Stimulated activated naive B cell treated with anti-CD40 and anti-IgM and Interleukin-4, amounts not matched to agents 10 μg/mL and 1 μg/mL and 100 μg/mL, for 72 hours (primary cell): ENCODE measurements at regions not wholly inside any gene's neighbourhood (a gene's known extent, or its start where the extent isn't known, plus 50 kb on each side); places are given as distances from the start of the nearest gene placed in this dataset.
A peak's percentile ranks its signal among the peaks of the same experiment; 100 is the strongest.

Experiments
- ATAC-seq, 2 donors: fragments of 150-1000 bp; cut with Tn5 transposase; replicated peaks; 2 replicates each; pipeline ENCODE4 v1.10.0; 2021; ENCODE audit warnings: moderate library complexity in 1 of 2
- DNase-seq: peaks from one replicate; pipeline ENCODE4 v3.0.0; 2021
- H3K27ac Mint-ChIP-seq: one replicate; pipeline ENCODE4 v1.8.0; 2022; ENCODE audit warnings: mild to moderate bottlenecking, mixed read lengths
- H3K27me3 Mint-ChIP-seq, 2 donors: one replicate each; pipeline ENCODE4 v1.8.0; 2022; ENCODE audit warnings: mixed read lengths in 2 of 2
- H3K36me3 Mint-ChIP-seq, 2 donors: one replicate each; pipeline ENCODE4 v1.8.0; 2022; ENCODE audit warnings: mixed read lengths in 2 of 2, mild to moderate bottlenecking in 1 of 2
- H3K4me1 Mint-ChIP-seq, 2 donors: one replicate each; pipeline ENCODE4 v1.8.0; 2022; ENCODE audit warnings: mixed read lengths in 2 of 2, mild to moderate bottlenecking in 1 of 2
- H3K4me3 Mint-ChIP-seq, 2 donors: one replicate each; pipeline ENCODE4 v1.8.0; 2022; ENCODE audit warnings: mild to moderate bottlenecking in 2 of 2, mixed read lengths in 2 of 2, moderate library complexity in 1 of 2
- H3K9me3 Mint-ChIP-seq, 2 donors: one replicate each; pipeline ENCODE4 v1.8.0; 2022; ENCODE audit warnings: mixed read lengths in 2 of 2, mild to moderate bottlenecking in 1 of 2

DNA sequence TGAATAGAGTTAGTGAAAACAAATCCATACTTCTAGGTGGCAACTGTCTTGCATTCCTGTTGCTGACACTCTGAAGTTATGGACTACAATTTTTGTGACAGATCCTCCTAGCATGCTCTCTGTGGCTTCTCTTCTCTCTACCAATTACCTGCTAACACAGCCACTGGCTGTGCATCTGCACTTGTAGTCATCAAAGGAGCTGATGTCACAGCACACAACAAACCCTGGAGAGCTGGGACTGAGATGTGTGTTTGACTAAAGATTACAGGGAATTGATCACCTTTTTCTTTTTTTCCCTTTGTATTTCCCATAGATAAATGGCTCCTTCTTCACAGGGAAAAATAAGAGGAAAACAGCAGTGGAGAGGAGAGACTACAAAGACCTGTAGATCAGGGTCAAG is 278.4 kb upstream of the CCDC54 start:
- Mint-ChIP-seq H3K9me3 (peaks cover 0 to 2% of the 10 kb centered on the region in 2 donors), H3K4me1 (no peaks in the 10 kb centered on the region), H3K4me3 (no peak overlapping the region), H3K36me3 (no peaks in the 10 kb centered on the region), H3K27ac (no peak overlapping the region), H3K27me3 (peaks cover 0 to 4% of the 10 kb centered on the region in 2 donors)
- ATAC-seq: no peak
- no peak for DNase-seq

DNA sequence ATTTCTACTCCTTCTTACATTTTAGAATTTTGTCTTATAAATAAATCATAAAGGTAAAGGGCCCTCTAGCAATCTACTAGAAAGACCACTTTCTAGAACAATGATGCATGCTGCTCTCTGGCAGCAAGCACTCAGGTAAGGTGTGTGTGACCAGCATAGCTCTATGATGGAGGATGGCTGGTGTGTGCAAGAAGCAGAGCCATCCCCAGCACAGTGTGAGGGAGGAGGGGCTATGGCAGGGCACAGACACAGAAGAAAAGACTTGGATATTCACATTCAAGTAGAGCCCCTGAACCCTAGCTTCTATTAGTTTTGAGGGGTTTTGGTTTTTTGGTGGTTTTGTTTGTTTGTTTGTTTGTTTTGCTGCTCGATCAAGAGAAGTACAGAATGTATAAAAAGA is 277.1 kb upstream of the CCDC54 start:
- Mint-ChIP-seq H3K27me3 (peaks cover 0 to 4% of the 10 kb centered on the region in 2 donors), H3K27ac (no peak overlapping the region)

DNA sequence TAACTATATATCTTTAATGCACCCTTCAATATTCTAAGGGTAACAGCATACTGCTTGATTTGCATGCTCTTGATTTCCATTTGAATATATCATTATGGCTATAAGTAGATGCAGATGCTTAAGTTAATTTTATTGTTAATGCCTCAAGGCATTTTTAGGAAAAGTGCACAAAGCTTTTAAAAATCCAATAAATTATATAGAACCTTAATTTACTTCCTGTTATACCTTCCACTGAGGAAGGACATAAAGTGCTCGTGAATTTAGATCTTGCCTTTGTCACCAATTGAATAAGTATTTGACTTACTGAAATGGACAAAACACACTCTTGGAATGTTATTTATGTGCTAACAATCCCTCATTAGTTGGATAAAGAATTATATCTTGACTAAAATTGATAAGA is 276.7 kb upstream of the CCDC54 start:
- H3K36me3 Mint-ChIP-seq: no peaks in the 10 kb centered on the region
- no peak for ATAC-seq
- H3K9me3 Mint-ChIP-seq: peaks cover 0 to 2% of the 10 kb centered on the region in 2 donors
- H3K4me1 Mint-ChIP-seq: no peaks in the 10 kb centered on the region
- peaks cover 0 to 4% of the 10 kb centered on the region in 2 donors for H3K27me3 Mint-ChIP-seq
- no peak for DNase-seq
- no peak overlapping the region for H3K4me3 Mint-ChIP-seq
- H3K27ac Mint-ChIP-seq: no peak overlapping the region

More for the DNA sequence above, 277.1 kb upstream of the CCDC54 start:
- Mint-ChIP-seq H3K4me1 (no peaks in the 10 kb centered on the region), H3K36me3 (no peaks in the 10 kb centered on the region), H3K9me3 (peaks cover 0 to 2% of the 10 kb centered on the region in 2 donors), H3K4me3 (no peak overlapping the region)
- ATAC-seq: no peak
- DNase-seq: no peak

DNA sequence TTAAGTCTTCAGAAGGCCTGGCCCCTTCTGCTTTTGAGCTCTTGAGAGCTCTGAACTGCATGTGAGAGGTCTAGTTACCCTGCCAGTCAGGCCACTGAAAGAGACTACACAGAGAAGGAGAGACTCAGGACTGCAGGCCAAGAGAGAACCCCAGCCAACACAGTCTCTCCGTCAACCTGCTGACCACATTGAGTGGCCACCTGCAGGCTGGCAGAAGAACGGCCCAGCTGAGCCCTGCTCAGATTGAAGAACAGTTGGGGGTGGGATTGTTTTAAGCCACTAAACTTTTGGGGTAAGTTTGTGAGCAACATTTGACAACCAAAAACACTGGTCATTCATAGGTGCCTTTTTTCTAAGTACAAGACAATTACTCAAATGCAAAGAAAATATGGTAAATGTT is 273.5 kb upstream of the CCDC54 start:
- H3K36me3 Mint-ChIP-seq: no peaks in the 10 kb centered on the region
- DNase-seq (no peak), ATAC-seq (no peak)
- H3K27ac Mint-ChIP-seq: no peak overlapping the region
- H3K4me1 Mint-ChIP-seq: no peaks in the 10 kb centered on the region
- peaks cover 0 to 2% of the 10 kb centered on the region in 2 donors for H3K9me3 Mint-ChIP-seq
- peaks cover 0 to 4% of the 10 kb centered on the region in 2 donors for H3K27me3 Mint-ChIP-seq
- no peak overlapping the region for H3K4me3 Mint-ChIP-seq

DNA sequence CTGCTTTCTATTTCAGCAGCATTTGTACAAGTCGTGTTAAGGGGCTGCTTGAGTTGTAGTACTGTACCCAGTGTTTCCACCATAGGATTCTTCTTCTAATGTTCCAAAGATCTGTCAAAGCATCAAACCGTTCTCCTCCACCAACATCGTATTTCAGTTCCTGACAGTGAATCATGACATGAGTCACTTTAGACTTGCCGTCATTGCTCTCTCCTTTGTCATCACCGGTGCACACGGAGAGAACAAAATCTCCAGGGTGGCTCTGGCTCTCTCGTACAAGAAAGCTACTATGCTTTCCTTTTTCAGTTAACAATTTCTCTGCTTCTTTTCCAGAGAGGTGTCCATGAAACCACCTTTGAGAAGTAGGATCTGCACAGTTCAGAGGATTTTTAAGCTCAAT is 270.9 kb upstream of the CCDC54 start:
- Mint-ChIP-seq H3K9me3 (peaks cover 0 to 2% of the 10 kb centered on the region in 2 donors), H3K36me3 (no peaks in the 10 kb centered on the region)
- no peak for ATAC-seq

GRCh38 chr3:107106907-107107306 is 270.3 kb upstream of the CCDC54 start:
- Mint-ChIP-seq H3K27me3 (no peaks in the 10 kb centered on the region), H3K4me3 (no peak overlapping the region), H3K4me1 (no peaks in the 10 kb centered on the region), H3K36me3 (no peaks in the 10 kb centered on the region), H3K9me3 (peaks cover 0 to 2% of the 10 kb centered on the region in 2 donors), H3K27ac (no peak overlapping the region)
- DNase-seq: no peak
- no peak for ATAC-seq

More for the DNA sequence above, 270.9 kb upstream of the CCDC54 start:
- no peak overlapping the region for H3K4me3 Mint-ChIP-seq
- no peaks in the 10 kb centered on the region for H3K27me3 Mint-ChIP-seq
- no peak for DNase-seq
- H3K4me1 Mint-ChIP-seq: no peaks in the 10 kb centered on the region
- H3K27ac Mint-ChIP-seq: no peak overlapping the region

DNA sequence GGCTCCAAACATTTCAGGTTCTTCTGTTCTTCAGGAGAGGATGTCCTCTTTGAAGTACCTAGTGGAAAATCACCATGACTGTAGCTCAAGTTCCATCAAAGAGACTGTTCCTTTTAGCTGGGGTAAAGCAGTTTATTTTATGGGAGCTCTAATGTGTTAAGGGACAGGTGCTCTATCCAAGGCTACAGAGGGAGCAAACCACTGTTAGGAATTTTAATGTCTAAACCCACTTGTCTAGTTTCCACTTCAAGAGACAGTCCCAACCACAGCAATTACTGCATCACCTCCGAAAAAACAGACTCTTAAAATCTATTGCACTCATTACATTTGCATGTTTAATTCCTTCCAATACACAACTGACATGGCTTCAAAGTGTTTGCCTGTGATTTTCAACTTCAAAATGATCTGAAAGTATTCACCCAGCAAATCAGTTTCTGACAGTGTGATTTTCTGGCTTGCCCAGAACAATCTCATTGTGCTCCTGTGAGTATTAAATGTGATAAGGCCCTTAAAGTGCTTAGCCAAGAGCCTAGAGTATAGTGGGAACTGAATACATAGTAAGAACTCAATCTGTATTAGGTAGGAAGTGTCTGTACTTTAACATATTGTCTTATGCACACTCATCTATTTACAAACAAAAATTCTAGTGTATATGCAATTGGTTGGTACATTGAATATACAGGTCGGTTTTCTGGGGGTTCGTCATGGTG is 266.5 kb upstream of the CCDC54 start:
- Mint-ChIP-seq H3K4me1 (no peaks in the 10 kb centered on the region), H3K27me3 (peaks cover 0 to 6% of the 10 kb centered on the region in 2 donors), H3K36me3 (no peaks in the 10 kb centered on the region), H3K9me3 (no peaks in the 10 kb centered on the region), H3K27ac (no peak overlapping the region), H3K4me3 (no peak overlapping the region)
- ATAC-seq (no peak), DNase-seq (no peak)

DNA sequence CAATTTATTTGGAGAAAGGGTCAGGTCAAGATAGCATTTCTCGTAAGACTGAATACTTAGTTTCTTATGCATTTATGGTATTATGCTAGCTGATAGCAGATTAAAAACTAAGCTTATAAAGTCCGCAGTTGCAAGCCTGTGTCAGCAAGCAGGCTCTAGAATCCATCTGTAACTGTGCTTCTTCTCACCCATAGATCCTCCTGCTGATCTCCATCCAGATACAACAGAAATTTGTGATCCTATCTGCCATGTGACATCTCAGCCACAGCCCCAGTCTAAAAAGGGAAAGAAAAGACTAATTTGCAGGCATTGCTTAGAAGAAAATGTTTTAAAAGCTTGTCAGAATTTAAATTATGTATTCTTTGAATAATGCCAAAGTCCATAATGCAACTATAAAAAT is 265.4 kb upstream of the CCDC54 start:
- Mint-ChIP-seq H3K9me3 (no peaks in the 10 kb centered on the region), H3K4me1 (no peaks in the 10 kb centered on the region), H3K27me3 (peaks cover 0 to 6% of the 10 kb centered on the region in 2 donors), H3K36me3 (no peaks in the 10 kb centered on the region), H3K27ac (no peak overlapping the region), H3K4me3 (no peak overlapping the region)
- no peak for DNase-seq
- ATAC-seq: no peak

DNA sequence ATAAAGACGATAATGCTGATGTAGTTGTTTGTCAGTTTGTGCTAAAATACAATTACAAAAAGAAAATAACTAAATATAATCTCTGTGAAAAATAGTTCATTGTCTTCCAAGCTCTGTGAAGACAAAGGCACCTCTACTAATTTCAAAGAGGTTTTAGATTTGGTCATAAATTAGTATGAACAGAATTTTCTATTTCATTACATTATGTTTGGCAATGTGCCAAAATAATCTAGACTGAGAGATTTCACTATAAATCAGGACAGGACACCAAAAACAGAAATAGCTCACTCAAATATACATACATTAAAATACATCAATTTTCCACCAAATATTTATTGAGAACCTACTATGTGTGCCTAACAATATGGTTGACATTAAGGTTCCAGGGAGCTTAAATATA is 264.9 kb upstream of the CCDC54 start:
- no peak overlapping the region for H3K4me3 Mint-ChIP-seq
- H3K9me3 Mint-ChIP-seq: no peaks in the 10 kb centered on the region
- ATAC-seq (no peak), DNase-seq (no peak)
- H3K27ac Mint-ChIP-seq: no peak overlapping the region
- no peaks in the 10 kb centered on the region for H3K4me1 Mint-ChIP-seq
- H3K27me3 Mint-ChIP-seq: peaks cover 0 to 6% of the 10 kb centered on the region in 2 donors
- no peaks in the 10 kb centered on the region for H3K36me3 Mint-ChIP-seq

GRCh38 chr3:107116251-107116650 is 261.0 kb upstream of the CCDC54 start:
- Mint-ChIP-seq H3K4me1 (peaks cover 4% of the 10 kb centered on the region in 2 donors), H3K9me3 (no peaks in the 10 kb centered on the region), H3K27ac (no peak overlapping the region), H3K4me3 (no peak overlapping the region), H3K36me3 (no peaks in the 10 kb centered on the region), H3K27me3 (peaks cover 4 to 6% of the 10 kb centered on the region in 2 donors)
- DNase-seq (no peak), ATAC-seq (no peak)

DNA sequence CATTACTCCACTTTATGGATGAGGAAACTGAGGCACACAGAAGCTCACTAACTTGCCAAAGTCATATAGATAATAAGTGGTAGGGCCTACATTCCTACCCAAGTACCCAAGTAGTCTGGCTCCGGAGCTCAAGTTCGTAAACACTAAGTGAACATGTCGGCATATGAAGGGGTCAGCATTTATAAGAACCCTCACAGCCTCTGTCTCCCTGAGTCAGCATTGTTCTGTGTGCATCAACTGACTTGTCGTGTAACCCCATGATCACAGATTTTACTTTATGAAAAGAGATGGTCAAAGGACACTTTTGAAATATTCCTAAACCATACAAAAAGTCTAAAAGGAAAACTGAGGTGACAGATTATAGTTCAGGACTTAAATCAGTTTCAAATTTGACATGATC is 260.1 kb upstream of the CCDC54 start:
- Mint-ChIP-seq H3K9me3 (no peaks in the 10 kb centered on the region), H3K27me3 (peaks cover 4 to 6% of the 10 kb centered on the region in 2 donors), H3K27ac (no peak overlapping the region), H3K36me3 (no peaks in the 10 kb centered on the region), H3K4me1 (peaks cover 4% of the 10 kb centered on the region in 2 donors), H3K4me3 (no peak overlapping the region)
- ATAC-seq (no peak), DNase-seq (no peak)

GRCh38 chr3:107117922-107118536 is 259.2 kb upstream of the CCDC54 start:
- no peak for DNase-seq
- peaks cover 4% of the 10 kb centered on the region in 2 donors for H3K4me1 Mint-ChIP-seq
- H3K9me3 Mint-ChIP-seq: no peaks in the 10 kb centered on the region
- peaks cover 4 to 5% of the 10 kb centered on the region in 2 donors for H3K27me3 Mint-ChIP-seq
- ATAC-seq: peak; percentile 45 to 70
- no peak overlapping the region for H3K27ac Mint-ChIP-seq
- H3K36me3 Mint-ChIP-seq: no peaks in the 10 kb centered on the region
- no peak overlapping the region for H3K4me3 Mint-ChIP-seq

GRCh38 chr3:107124885-107125284 is 252.4 kb upstream of the CCDC54 start:
- no peaks in the 10 kb centered on the region for H3K9me3 Mint-ChIP-seq
- DNase-seq: no peak
- H3K27me3 Mint-ChIP-seq: peaks cover 4 to 6% of the 10 kb centered on the region in 2 donors
- no peak overlapping the region for H3K4me3 Mint-ChIP-seq
- no peak overlapping the region for H3K27ac Mint-ChIP-seq
- H3K36me3 Mint-ChIP-seq: no peaks in the 10 kb centered on the region
- no peaks in the 10 kb centered on the region for H3K4me1 Mint-ChIP-seq
- no peak for ATAC-seq

- Mint-ChIP-seq H3K4me3 (no peak overlapping the region), H3K4me1 (no peaks in the 10 kb centered on the region), H3K36me3 (no peaks in the 10 kb centered on the region), H3K27ac (no peak overlapping the region), H3K27me3 (peaks cover 4 to 6% of the 10 kb centered on the region in 2 donors), H3K9me3 (no peaks in the 10 kb centered on the region)
- ATAC-seq: no peak
- no peak for DNase-seq
These were observed 248.3 kb upstream of the CCDC54 start for GRCh38 chr3:107128946-107129345.

- H3K9me3 Mint-ChIP-seq: no peaks in the 10 kb centered on the region
- H3K4me3 Mint-ChIP-seq: no peak overlapping the region
- H3K36me3 Mint-ChIP-seq: no peaks in the 10 kb centered on the region
- no peaks in the 10 kb centered on the region for H3K4me1 Mint-ChIP-seq
- H3K27ac Mint-ChIP-seq: no peak overlapping the region
- DNase-seq (no peak), ATAC-seq (peak in 1 of 2 donors; percentile 23)
- H3K27me3 Mint-ChIP-seq: peaks cover under 1 to 1% of the 10 kb centered on the region in 2 donors
These were observed 247.0 kb upstream of the CCDC54 start for GRCh38 chr3:107130089-107130700.
